K562 (cell line): ENCODE measurements at regions not wholly inside any gene's neighbourhood (a gene's known extent, or its start where the extent isn't known, plus 50 kb on each side); places are given as distances from the start of the nearest gene placed in this dataset.

Source experiments
- CHAMP1 ChIP-seq: fragments of 450-650 bp; IDR thresholded peaks from 2 replicates; pipeline ENCODE4 v1.6.1; 2016; ENCODE audit warnings: mild to moderate bottlenecking
- NR2C2 ChIP-seq, 2 experiments: fragments of 200-800 bp in 1 of 2; sonication (Bioruptor generic) in 1 of 2; sonication (generic) in 1 of 2; formaldehyde crosslinking in 1 of 2; IDR thresholded peaks; 2 replicates each; pipeline versions ENCODE4 v1.6.1 to v1.8.0; 2016 to 2022; ENCODE audit warnings: mild to moderate bottlenecking in 1 of 2, missing compliant biosample characterization in 1 of 2, missing genetic modification characterization in 1 of 2, missing genetic modification reagents in 1 of 2
- ZBTB26 ChIP-seq: fragments of 450-650 bp; formaldehyde crosslinking; IDR thresholded peaks from 2 replicates; pipeline ENCODE4 v1.4.0; 2022; ENCODE audit warnings: missing genetic modification characterization
- ZNF280B ChIP-seq: fragments of 250-450 bp; sonication (Bioruptor Pico); IDR thresholded peaks from 2 replicates; pipeline ENCODE4 v1.5.1; 2021; ENCODE audit warnings: mild to moderate bottlenecking
- ZNF655 ChIP-seq: fragments of 250-450 bp; sonication (Bioruptor Pico); IDR thresholded peaks from 2 replicates; pipeline ENCODE4 v1.5.0; 2021

GRCh38 chr16:86104537-86105048 lies 205.6 kb downstream of the IRF8 start (continued):
- no peak for TF ChIP-seq ZNF280B
- TF ChIP-seq ZNF655 (CRISPR knock-in tag): no peak
- no peak for TF ChIP-seq ZBTB26 (CRISPR knock-in tag)
- no peak for TF ChIP-seq NR2C2 (CRISPR knock-in tag; IDR thresholded peaks at IDR 0.05)
- no peak for TF ChIP-seq NR2C2 (tag; IDR thresholded peaks at IDR 0.05)
- no peak for TF ChIP-seq CHAMP1
